H9 (cell line): ENCODE measurements at regions not wholly inside any gene's neighbourhood (a gene's known extent, or its start where the extent isn't known, plus 50 kb on each side); places are given as distances from the start of the nearest gene placed in this dataset.

ENCODE experiments used
- DNase-seq: peaks from one replicate; pipeline ENCODE4 v3.0.0-alpha.2; 2017
- H2AFZ ChIP-seq: one replicate; pipeline ENCODE4 v1.6.1; 2013; ENCODE audit warnings: mild to moderate bottlenecking, low read length, control low read depth, moderate library complexity
- H2AK5ac ChIP-seq: 2 replicates; pipeline ENCODE4 v1.6.1; 2013; ENCODE audit warnings: low read length, control low read depth, mixed read lengths; ENCODE audit not compliant: insufficient read length
- H2BK120ac ChIP-seq: one replicate; pipeline ENCODE4 v1.6.1; 2013; ENCODE audit warnings: low read depth, mild to moderate bottlenecking, low read length, control low read depth, inconsistent platforms; ENCODE audit not compliant: poor library complexity, severe bottlenecking
- H2BK12ac ChIP-seq: 2 replicates; pipeline ENCODE4 v1.6.1; 2013; ENCODE audit warnings: low read length, control low read depth, mixed read lengths, low read depth; ENCODE audit not compliant: insufficient read length
- H2BK15ac ChIP-seq: 2 replicates; pipeline ENCODE4 v1.6.1; 2013; ENCODE audit warnings: low read depth, low read length, control low read depth
- H2BK20ac ChIP-seq: one replicate; pipeline ENCODE4 v1.6.1; 2013; ENCODE audit warnings: low read depth, mild to moderate bottlenecking, low read length, control low read depth, inconsistent platforms; ENCODE audit not compliant: poor library complexity, severe bottlenecking
- H2BK5ac ChIP-seq: 2 replicates; pipeline ENCODE4 v1.6.1; 2013; ENCODE audit warnings: low read length, control low read depth, mixed read lengths; ENCODE audit not compliant: insufficient read length
- H3K14ac ChIP-seq: 2 replicates; pipeline ENCODE4 v1.6.1; 2013; ENCODE audit warnings: low read length, control low read depth; ENCODE audit not compliant: insufficient read depth
- H3K18ac ChIP-seq: 2 replicates; pipeline ENCODE4 v1.6.1; 2013; ENCODE audit warnings: low read depth, mild to moderate bottlenecking, mixed read lengths, low read length, control low read depth; ENCODE audit not compliant: insufficient read length
- H3K23ac ChIP-seq: 2 replicates; pipeline ENCODE4 v1.6.1; 2013; ENCODE audit warnings: low read length, control low read depth, mixed read lengths, low read depth; ENCODE audit not compliant: insufficient read length
- H3K23me2 ChIP-seq: 2 replicates; pipeline ENCODE4 v1.6.1; 2013; ENCODE audit warnings: low read depth, mild to moderate bottlenecking, mixed read lengths, low read length, control low read depth; ENCODE audit not compliant: insufficient read length, poor library complexity, severe bottlenecking
- H3K27ac ChIP-seq: 2 replicates; pipeline ENCODE4 v1.5.1; 2013; ENCODE audit warnings: low read length, control low read depth, mixed read lengths, low read depth; ENCODE audit not compliant: insufficient read length
- H3K27me3 ChIP-seq: 2 replicates; pipeline ENCODE4 v1.6.1; 2013; ENCODE audit warnings: low read length, control low read depth, inconsistent platforms; ENCODE audit not compliant: insufficient read depth
- H3K4ac ChIP-seq: 2 replicates; pipeline ENCODE4 v1.6.1; 2013; ENCODE audit warnings: low read depth, mild to moderate bottlenecking, control low read depth, inconsistent platforms, low read length, moderate library complexity
- H3K4me1 ChIP-seq: 2 replicates; pipeline ENCODE4 v1.6.1; 2013; ENCODE audit warnings: low read length, control low read depth, inconsistent platforms; ENCODE audit not compliant: insufficient read depth
- H3K4me2 ChIP-seq: 2 replicates; pipeline ENCODE4 v1.6.1; 2013; ENCODE audit warnings: low read length, control low read depth, mixed read lengths; ENCODE audit not compliant: insufficient read length, insufficient read depth
- H3K56ac ChIP-seq: 2 replicates; pipeline ENCODE4 v1.6.1; 2013; ENCODE audit warnings: low read depth, mild to moderate bottlenecking, mixed read lengths, low read length, control low read depth; ENCODE audit not compliant: insufficient read length
- H3K79me1 ChIP-seq: 2 replicates; pipeline ENCODE4 v1.6.1; 2013; ENCODE audit warnings: low read depth, mild to moderate bottlenecking, moderate library complexity, low read length, control low read depth, inconsistent platforms; ENCODE audit not compliant: insufficient read depth, poor library complexity, severe bottlenecking
- H3K79me2 ChIP-seq: 2 replicates; pipeline ENCODE4 v1.6.1; 2013; ENCODE audit warnings: low read length, control low read depth, inconsistent platforms; ENCODE audit not compliant: insufficient read depth
- H3K9ac ChIP-seq: 2 replicates; pipeline ENCODE4 v1.6.1; 2013; ENCODE audit warnings: low read length, control low read depth, mixed read lengths; ENCODE audit not compliant: insufficient read length; ENCODE audit errors: extremely low read depth
- H3K9me3 ChIP-seq: one replicate; pipeline ENCODE4 v1.6.1; 2013; ENCODE audit warnings: low read depth, low read length, inconsistent platforms; ENCODE audit not compliant: control insufficient read depth
- H3T11ph ChIP-seq: one replicate; pipeline ENCODE4 v1.6.1; 2013; ENCODE audit warnings: mild to moderate bottlenecking, low read length, control low read depth, inconsistent platforms
- H4K20me1 ChIP-seq: one replicate; pipeline ENCODE4 v1.6.1; 2013; ENCODE audit not compliant: control insufficient read depth, insufficient read length, insufficient read depth
- H4K5ac ChIP-seq: 2 replicates; pipeline ENCODE4 v1.6.1; 2013; ENCODE audit warnings: low read depth, mild to moderate bottlenecking, mixed read lengths, low read length, control low read depth; ENCODE audit not compliant: insufficient read length
- H4K8ac ChIP-seq: replicated peaks from 2 replicates; pipeline ENCODE4 v1.6.1; 2013; ENCODE audit warnings: low read length, control low read depth, mixed read lengths, low read depth; ENCODE audit not compliant: insufficient read length
- H4K91ac ChIP-seq: 2 replicates; pipeline ENCODE4 v1.6.1; 2013; ENCODE audit warnings: low read depth, mild to moderate bottlenecking, moderate library complexity, mixed read lengths, low read length, control low read depth; ENCODE audit not compliant: insufficient read length
- H3K27ac Mint-ChIP-seq, 3 experiments: 2 replicates in 2 of 3; 3 replicates in 1 of 3; pipeline ENCODE4 v1.8.0; 2020 to 2021; ENCODE audit warnings: mixed read lengths in 3 of 3, mild to moderate bottlenecking in 1 of 3, moderate library complexity in 1 of 3
- H3K27me3 Mint-ChIP-seq: 2 replicates; pipeline ENCODE4 v1.8.0; 2021; ENCODE audit warnings: low read depth, mild to moderate bottlenecking, moderate library complexity, mixed read lengths
- H3K36me3 Mint-ChIP-seq, 3 experiments: 2 replicates in 2 of 3; 3 replicates in 1 of 3; pipeline ENCODE4 v1.8.0; 2020 to 2021; ENCODE audit warnings: low read depth in 3 of 3, mixed read lengths in 3 of 3; ENCODE audit not compliant: insufficient read depth in 1 of 3
- H3K4me1 Mint-ChIP-seq, 2 experiments: 2 replicates each; pipeline ENCODE4 v1.8.0; 2020; ENCODE audit warnings: mixed read lengths in 2 of 2
- H3K4me3 Mint-ChIP-seq, 2 experiments: 2 replicates in 1 of 2; 3 replicates in 1 of 2; pipeline ENCODE4 v1.8.0; 2020 to 2021; ENCODE audit warnings: mild to moderate bottlenecking in 2 of 2, mixed read lengths in 2 of 2, moderate library complexity in 1 of 2
- H3K9me3 Mint-ChIP-seq, 2 experiments: 2 replicates in 1 of 2; 3 replicates in 1 of 2; pipeline ENCODE4 v1.8.0; 2020; ENCODE audit warnings: mild to moderate bottlenecking in 2 of 2, mixed read lengths in 2 of 2, moderate library complexity in 1 of 2
- TF ChIP-seq, protein P1 (sequence below): fragments of 200-600 bp; sonication (generic); conservative IDR thresholded peaks from 3 replicates; pipeline ENCODE4 v1.8.0; 2021; ENCODE audit warnings: antibody characterized with exemption, mild to moderate bottlenecking

DNA sequence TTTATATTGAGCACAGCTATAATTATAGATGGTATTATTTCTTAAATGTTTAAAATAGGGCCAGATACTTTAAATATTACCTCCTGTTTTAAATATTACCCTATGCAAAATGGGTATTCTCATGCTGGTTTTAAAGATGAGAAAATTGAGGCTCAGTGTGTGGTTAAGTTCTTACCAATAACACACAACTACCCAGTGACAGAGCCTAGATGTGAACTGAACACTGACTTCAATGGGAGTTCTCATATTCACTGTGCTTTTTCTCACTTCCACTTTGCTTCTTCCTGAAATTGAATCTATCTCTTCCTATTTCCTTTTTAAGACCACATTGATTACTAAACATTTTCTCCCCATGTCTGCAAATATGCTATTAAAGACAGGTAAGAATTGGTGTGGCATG is 135.8 kb upstream of the TUSC1 start:
- Histone ChIP-seq H3K14ac (no peak overlapping the region), H2BK120ac (no peak overlapping the region), H4K20me1 (no peaks in the 10 kb centered on the region), H2BK15ac (no peak overlapping the region), H2BK20ac (no peak overlapping the region), H3K27ac (no peak overlapping the region), H2BK5ac (no peak overlapping the region), H3K4ac (no peak overlapping the region), H2AK5ac (no peak overlapping the region), H3K4me2 (no peak overlapping the region), H3T11ph (no peak overlapping the region), H4K8ac (no peak overlapping the region), H4K5ac (no peak overlapping the region), H3K79me1 (no peaks in the 10 kb centered on the region), H2BK12ac (no peak overlapping the region), H3K27me3 (no peaks in the 10 kb centered on the region), H3K4me1 (no peaks in the 10 kb centered on the region), H3K79me2 (no peaks in the 10 kb centered on the region), H4K91ac (no peak overlapping the region), H3K9ac (no peak overlapping the region), H3K9me3 (no peaks in the 10 kb centered on the region), H3K23ac (no peak overlapping the region), H3K23me2 (no peaks in the 10 kb centered on the region), H3K56ac (no peak overlapping the region), H3K18ac (no peak overlapping the region), H2AFZ (no peak overlapping the region)
- DNase-seq, result no peak
- TF ChIP-seq, protein P1, sequence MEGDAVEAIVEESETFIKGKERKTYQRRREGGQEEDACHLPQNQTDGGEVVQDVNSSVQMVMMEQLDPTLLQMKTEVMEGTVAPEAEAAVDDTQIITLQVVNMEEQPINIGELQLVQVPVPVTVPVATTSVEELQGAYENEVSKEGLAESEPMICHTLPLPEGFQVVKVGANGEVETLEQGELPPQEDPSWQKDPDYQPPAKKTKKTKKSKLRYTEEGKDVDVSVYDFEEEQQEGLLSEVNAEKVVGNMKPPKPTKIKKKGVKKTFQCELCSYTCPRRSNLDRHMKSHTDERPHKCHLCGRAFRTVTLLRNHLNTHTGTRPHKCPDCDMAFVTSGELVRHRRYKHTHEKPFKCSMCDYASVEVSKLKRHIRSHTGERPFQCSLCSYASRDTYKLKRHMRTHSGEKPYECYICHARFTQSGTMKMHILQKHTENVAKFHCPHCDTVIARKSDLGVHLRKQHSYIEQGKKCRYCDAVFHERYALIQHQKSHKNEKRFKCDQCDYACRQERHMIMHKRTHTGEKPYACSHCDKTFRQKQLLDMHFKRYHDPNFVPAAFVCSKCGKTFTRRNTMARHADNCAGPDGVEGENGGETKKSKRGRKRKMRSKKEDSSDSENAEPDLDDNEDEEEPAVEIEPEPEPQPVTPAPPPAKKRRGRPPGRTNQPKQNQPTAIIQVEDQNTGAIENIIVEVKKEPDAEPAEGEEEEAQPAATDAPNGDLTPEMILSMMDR, result no peak
- Mint-ChIP-seq H3K4me1 (no peaks in the 10 kb centered on the region), H3K9me3 (peaks cover 3 to 4% of the 10 kb centered on the region in 2 experiments; a peak in 4 of 5 replicates), H3K27me3 (no peaks in the 10 kb centered on the region), H3K27ac (no peak overlapping the region), H3K36me3 (peaks cover 0 to 2% (median 0%) of the 10 kb centered on the region in 3 experiments; a peak in 1 of 7 replicates), H3K4me3 (no peak overlapping the region)
